NCI-H2029 treated with DMSO at 0.1 percent for 48 hours (cell line): ENCODE measurements at regions not wholly inside any gene's neighbourhood (a gene's known extent, or its start where the extent isn't known, plus 50 kb on each side); places are given as distances from the start of the nearest gene placed in this dataset.
"Not testable (repeated sequence)": the region's sequence is repeated elsewhere in the genome, so short reads cannot be mapped to it uniquely, and the experiment has no call there.

Experiments used
- DNase-seq: peaks from one replicate; lab custom pipeline; 2025; lab: John Stamatoyannopoulos, UW

DNA sequence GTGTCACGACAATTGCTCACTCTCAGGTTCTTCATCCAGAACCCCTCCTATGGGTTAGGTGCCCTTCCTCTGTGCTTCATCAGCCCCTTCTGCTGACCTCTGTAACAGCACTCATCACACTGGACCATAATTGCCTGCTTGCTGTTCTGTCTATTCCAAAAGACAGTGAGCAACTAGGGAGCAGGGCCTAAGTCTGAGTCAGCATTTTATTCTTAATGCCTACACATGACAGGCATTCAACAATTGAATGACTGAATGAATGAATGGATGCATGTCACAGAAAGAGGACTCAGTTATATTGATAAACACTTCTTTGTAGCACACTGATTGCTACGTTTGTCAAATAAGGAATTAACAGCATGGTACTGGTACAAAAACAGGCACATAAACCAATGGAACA lies 317.0 kb downstream of the ZIC3 start:
- no peak for DNase-seq

DNA sequence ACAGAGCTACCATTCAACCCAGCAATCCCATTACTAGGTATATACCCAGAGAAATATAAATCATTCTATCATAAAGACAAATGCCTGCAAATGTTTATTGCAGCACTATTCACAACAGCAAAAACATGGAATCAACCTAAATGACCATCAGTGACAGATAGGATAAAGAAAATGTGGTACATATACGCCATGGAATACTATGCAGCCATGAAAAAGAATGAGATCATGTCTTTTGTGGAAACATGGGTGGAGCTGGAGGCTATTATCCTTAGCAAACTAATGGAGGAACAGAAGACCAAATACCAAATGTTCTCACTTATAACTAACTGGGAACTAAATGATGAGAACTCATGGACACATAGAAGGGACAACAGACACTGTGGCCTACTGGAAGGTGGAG lies 318.9 kb downstream of the ZIC3 start:
- not testable (repeated sequence) for DNase-seq

DNA sequence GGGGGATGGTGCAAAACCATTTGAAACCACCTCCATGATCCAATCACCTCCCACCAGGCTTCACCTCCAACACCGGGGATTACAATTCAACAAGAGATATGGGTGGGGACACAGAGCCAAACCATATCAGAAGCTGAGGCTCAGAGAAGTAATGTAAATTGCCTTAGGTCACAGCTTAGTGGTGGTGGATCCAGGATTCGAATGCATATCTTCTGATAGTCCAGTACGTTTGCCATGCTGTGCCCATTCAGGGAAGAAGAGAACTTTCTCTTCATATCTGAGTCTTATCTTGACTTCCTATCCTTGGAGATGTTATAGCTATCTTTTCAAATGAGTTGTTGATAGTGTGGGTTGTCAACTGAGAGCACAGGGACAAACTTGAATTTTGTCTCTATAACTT lies 325.5 kb downstream of the ZIC3 start:
- no peak for DNase-seq

DNA sequence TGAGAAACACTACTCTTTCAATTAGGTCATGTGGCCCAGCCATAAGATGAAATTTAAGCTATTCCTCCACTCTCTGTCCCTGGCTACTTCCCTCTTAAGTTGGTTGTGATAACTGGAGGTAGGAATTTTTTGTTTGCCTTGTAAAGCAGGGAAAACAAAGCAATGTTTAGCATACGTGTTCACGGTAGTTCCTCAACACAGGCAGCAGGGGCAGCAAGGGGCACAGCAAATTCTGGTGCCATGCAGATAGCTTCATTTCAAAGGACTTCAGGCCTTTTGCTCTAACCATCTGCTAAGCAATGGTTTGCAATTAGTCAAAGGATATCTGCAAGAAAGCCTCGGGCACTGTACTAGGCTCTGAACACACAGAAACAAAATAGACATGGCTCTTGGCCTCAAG lies 330.2 kb downstream of the ZIC3 start:
- DNase-seq, result no peak

DNA sequence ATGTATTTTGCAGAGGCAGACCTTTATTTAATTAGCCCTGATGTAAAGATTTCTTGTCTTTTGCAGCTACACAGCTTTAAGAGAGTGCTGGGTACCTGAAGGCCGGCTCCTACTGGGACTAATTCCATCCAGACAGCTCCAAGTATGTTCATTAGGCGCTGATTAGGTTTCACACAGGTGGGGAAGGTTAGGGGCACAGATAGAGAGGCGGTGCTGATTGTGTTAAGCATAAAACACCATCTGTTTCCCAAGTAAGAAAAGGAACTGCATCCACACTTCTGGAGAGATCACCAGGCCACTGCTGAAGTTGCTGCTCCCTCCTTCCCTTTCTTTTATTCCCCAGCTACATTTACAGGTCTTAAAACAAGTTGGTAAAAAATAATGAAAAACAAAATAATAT lies 349.5 kb downstream of the ZIC3 start:
- no peak for DNase-seq

DNA sequence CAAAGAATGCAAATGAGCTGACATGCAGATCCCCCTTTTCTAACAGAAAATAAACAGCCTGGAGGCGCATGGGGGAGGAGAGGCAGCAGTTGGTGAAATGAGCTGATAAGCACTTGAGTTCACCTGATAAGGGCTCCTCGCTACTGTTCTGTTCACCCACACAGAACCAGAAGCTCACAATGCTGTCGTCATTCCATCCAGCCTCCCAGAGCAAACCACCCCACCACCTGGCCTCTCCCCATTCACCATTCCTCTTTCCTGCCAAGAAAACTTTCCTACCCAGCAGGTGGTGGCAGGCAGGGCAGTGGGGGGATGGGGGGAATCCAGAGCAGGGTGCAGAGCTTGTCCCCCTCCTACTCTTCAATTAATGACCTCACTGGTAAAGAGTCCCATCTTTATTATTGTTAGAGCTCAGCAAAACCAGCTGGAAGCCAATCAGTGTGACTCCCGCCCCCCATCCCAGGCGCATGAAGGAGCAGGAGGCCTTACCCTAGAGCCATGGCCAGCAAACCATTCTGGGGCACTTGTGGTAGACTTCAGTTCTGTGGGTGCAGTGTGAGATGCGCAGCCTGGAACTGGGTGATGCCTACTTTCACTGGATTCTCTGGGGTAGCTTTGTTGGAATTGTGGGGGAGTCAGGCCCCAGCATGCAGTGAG lies 350.3 kb downstream of the ZIC3 start:
- peak; percentile 25 for DNase-seq

DNA sequence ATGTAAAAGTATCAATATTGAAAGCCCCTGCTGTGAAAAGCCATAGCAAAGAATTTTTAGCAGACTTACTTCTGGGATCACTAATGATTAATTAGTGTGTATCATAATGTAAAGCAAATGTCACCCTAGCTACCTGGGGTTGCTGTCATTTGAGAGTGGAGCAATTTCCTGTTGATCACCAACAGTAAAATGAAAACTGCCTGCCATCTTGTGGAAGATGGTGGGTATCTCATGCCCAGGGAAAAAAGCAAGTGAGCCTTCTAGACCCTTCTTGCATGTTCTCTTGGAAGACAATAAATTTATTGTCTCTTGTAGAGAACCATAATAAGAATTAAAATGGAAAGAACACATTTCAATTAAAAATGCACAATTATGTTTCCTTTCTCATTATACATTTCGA lies 360.2 kb downstream of the ZIC3 start:
- peak; percentile 17 for DNase-seq

DNA sequence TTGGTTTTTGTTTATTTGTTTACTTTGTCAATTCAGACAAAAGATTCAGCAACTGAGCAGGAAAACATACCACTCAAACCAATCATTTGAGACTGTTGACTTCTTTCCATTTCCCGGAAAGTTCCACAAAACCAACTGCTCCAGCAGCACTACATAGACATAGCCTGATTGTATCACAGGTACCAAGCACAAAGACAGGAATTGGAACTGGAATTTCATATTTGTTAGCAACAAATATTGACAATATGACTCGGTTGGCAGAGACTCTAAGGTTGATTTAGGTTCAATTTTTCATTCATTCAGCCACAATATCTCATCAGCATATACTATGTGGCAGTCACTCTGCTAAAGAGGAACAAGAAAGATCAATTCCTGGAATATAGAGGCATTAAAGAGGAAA lies 364.0 kb downstream of the ZIC3 start:
- no peak for DNase-seq

DNA sequence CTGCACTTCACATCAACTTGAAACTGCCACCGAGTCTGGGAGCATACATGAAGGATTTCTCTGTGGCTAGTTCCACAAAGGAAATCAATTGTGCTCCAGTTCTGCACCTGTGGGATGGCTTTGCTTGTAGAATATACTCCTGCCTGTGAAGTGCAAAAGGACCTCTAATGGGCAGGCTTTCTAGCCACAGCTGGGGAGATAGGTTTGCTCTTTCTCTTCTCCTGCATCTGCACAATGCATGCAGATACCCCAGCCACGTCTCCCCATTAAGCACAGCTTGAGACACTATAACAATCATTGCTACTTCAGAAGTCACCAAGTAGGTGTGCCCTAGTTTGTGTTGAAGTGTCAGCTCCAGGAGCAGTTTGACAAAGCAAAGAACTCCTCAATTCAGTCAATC lies 364.6 kb downstream of the ZIC3 start:
- DNase-seq, result peak; percentile 29

DNA sequence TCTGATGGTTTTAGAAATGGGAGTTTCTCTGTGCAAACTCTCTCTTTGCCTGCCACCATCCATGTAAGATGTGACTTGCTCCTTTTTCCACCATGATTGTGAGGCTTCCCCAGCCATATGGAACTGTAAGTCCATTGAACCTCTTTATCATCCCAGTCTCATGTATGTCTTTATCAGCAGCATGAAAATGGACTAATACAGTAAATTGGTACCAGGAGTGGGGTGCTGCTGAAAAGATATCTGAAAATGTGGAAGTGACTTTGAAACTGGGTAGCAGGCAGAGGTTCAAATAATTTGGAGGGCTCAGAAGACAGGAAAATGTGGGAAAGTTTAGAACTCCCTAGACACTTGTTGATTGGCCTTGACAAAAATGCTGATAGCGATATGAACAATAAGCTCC lies 368.3 kb downstream of the ZIC3 start:
- not testable (repeated sequence) for DNase-seq

DNA sequence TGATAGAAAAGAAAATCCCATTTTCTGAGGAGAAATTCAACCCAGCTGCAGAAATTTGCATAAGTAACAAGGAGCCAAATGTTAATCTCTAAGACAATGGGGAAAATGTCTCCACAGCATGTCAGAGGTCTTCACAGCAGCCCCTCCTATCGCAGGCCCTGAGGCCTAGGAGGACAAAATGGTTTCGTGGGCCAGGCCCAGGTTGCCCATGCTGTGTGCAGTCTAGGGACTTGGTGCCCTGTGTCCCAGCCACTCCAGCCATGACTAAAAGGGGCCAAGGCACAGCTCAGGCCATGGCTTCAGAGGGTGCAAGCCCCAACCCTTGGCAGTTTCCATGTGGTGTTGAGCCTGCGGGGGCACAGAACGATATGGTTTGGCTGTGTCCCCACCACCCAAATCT lies 369.0 kb downstream of the ZIC3 start:
- DNase-seq, result not testable (repeated sequence)

DNA sequence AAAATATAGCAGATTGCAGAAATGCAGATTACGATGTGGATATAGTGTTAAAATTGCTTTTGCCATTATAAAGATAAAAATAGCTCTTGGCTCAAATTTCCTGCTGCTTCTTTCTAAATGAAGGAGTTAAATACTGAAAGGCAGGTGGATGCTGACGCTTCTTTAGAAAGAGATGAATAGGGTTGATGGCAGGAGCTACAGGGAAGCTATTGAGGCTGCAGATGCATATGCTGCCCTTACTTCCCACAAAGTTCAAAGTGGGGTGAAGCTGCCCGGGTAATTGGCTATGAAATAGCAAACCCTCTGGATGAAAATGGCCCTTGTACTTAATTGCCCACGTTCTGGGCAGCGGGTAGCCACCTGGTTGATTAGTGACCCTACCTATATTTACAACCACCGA lies 379.5 kb downstream of the ZIC3 start:
- no peak for DNase-seq

DNA sequence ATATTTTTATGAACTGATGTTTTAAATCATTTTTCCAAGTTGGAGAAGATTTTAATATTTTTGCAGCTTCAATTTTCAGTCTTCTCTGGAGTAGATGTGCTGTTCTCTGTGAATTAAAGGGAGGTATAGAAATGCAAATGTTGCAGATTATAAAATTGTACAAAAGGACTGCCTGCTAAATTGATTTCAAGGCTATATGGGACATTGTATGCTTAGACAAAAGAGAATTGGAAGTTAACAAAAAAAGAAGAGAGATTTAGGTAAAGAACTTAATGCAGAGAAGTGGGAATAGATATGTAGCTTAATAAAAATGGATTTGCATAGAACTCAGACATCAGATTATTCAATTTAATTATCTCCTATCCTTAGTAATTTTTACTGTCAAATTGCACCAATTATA lies 403.3 kb downstream of the ZIC3 start:
- no peak for DNase-seq

DNA sequence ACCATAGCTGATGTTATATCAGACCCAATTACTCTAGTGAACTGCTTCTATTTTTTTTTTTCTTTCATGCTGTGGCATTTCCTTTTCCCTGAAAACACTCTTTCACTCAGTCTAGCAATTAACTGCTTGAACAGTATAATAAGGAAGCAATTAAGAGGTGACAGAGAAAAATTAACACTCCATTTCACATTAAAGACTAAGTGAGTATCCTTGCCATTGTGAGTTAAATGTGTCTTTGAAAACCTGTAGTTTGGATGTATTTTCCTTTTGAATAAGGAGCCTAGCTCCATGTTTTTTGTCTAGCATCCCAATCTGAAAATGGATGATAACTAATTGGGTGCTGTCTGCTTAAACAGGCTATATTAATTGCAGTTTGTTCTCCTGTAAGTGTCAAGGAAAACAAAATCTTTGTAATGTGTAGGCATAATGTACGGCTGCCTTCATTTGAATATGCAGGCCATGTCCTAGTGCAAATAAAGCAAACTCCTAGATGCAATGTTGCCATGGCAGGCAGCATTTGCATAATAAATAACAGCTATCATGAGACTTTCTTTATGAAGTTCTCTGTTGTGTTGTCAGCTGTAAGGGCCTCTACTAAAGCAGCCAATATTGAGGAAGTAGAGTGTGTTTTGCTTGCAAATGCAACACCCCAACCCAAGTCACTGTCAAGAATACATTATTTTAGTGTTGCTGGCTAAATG lies 416.7 kb downstream of the ZIC3 start:
- DNase-seq, result no peak

DNA sequence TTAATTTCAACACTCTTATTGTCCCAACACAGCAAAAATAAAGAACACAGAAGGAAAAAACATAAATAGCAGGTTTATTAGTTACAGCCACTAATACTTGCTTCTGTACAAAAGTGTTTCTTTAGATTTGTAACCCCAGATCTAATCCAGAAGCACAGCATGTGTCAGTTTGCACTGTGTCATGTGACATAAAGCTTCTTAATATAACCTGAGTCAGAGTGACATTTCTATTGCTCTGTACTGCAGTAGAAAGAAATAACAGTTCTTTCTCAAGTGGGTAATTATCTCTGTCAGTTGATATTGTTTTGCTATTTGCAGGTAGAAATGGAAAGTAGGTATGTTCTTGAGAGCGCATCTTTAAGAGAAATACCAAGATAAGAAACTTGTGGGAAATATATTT lies 422.5 kb downstream of the ZIC3 start:
- no peak for DNase-seq

DNA sequence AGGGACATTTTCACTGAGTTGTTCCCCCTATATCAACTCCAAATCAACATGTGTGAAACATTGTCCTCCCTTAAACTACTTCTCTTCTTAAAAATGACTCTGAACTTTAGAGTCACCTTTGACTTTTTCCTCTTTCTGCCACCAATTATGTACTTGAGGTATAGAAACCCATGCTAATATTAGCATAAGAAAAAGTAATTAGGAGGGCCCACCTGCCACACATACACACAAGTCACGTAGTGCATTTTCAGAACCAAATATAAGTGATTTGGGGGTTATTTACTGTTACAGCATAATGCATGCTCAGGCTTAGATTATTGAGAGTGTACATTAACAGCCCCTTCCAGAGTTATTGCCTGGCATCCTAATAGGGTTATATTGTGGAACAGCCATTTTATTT lies 432.7 kb downstream of the ZIC3 start:
- DNase-seq, result no peak

DNA sequence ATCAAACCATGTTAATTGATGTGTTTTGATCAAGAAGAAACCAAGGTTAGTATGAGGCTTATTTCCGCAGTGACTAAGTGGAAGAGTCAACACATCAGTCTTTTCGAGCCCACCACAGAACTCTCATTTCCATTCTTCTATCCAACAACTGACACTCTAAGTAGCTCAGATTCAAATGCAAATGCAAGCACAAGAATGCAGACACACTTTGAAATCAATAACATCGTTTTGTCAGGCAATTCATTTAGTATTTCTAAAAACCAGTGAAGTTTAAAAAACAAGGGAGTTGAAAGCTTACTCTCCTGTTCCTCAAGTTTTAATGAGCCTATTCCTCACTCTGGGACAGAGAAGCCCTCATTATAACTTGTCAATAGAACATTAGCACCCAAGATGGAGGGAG lies 433.1 kb downstream of the ZIC3 start:
- DNase-seq, result no peak

DNA sequence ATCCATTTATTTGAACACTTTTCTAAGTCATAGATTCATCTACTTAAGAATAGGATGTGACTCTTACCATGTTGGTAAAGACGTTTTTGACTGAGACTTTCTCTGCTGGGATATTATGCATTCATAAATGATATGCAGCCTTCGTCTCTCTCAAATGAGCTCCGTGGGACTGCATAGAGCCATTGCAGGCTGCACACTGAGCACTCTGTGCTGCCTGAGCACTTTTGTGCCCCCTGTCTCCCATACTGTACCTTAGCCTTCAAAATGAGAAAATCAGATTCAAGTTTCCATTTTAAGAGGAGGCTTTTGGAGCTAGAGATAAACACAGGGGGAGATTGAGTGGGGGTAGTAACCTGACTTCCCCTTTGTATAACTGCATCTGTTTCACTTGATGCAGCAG lies 433.6 kb downstream of the ZIC3 start:
- no peak for DNase-seq

DNA sequence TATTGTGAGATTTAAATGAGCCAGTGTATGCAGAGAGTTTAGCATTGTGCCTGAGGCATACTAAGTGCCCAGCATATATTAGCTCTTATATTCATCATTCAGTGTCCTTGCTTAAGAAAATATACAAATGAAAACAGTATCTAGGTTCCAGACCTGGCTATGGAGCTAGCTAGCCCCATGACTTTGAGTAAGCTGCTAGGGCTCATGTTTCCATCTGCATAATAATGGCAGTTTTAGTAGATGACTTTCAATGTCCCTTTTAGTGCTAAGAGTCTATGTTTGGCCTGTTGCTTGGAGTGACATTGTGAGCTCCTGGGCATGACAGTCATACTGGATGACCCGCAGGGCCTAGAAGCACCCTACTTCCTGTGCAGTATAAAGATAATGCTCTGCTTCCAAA lies 435.3 kb downstream of the ZIC3 start:
- no peak for DNase-seq

DNA sequence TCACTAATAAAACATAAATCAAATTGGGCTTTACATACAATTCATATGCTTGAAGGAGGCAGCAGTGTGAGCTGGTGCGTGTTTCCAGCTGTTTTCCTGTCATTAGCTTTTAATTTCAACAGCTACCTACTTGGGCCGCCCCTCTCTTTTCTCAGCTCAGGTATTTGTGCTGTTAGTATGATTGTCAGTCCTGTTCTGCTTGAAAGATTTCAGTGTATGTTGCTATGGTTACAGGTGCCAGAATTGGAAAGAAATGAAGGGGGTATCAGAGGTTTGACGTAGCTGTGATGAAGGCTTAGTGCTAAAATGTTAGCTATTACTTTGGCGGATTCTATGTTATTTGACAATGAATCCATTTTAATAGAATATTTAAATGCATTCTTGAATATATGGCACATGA lies 440.3 kb downstream of the ZIC3 start:
- DNase-seq, result no peak

DNA sequence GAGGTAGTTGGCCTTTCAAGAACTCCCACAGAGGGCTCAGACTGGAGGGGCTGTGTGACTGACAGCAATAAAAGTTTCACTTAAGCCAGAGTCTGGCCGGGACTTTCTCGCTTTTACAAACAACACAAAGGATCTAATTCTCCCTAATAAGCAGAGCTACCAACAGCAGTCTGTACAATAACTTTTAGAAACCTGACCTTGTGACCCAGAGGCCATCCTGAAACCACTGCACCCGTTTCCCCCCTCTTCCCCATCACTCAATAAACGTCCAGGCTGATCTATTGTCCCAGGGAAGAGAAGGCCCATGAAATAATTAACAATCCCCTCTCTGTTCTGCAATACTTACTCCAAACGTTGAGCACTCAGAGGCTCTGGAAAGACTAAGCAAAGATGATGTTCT lies 442.4 kb downstream of the ZIC3 start:
- no peak for DNase-seq

DNA sequence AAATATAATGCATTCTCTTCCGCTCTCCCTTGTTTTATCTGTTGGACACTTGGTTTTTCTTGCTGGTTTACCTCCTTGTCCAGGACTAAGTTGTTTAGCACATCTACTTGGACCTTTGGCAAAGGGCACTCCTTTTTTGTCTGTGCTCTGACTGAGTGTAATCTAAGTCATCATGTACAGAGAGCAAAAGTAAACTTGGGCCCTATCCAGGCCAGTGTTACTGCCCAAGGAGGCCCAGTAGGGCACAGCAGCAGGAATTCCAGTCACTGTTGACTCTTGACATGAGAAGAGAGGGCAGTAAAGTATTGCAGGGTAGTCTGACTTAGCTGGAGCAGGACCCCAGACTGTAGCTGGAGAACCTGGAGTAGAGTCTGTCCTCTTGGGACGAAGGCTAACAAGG lies 445.5 kb downstream of the ZIC3 start:
- no peak for DNase-seq

DNA sequence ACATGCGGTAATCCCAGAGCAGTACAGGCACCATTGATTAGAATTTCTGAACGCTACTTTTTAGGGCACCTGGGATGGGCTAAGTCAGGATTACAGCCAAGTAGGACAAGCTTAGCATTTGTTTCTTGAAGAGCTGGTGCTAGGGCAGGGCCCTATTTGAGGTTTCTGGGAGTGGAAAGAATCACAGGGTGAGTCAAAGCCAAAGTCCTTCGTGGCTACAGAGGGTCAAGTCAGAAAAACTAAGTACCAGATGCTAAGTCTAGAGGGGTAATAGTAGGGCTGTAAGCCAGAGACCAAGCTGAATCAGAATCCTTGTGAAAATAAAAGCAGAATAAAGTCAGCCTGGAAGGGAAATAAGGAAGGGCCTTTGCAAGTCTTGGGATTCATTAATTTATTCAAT lies 448.6 kb downstream of the ZIC3 start:
- DNase-seq, result no peak

DNA sequence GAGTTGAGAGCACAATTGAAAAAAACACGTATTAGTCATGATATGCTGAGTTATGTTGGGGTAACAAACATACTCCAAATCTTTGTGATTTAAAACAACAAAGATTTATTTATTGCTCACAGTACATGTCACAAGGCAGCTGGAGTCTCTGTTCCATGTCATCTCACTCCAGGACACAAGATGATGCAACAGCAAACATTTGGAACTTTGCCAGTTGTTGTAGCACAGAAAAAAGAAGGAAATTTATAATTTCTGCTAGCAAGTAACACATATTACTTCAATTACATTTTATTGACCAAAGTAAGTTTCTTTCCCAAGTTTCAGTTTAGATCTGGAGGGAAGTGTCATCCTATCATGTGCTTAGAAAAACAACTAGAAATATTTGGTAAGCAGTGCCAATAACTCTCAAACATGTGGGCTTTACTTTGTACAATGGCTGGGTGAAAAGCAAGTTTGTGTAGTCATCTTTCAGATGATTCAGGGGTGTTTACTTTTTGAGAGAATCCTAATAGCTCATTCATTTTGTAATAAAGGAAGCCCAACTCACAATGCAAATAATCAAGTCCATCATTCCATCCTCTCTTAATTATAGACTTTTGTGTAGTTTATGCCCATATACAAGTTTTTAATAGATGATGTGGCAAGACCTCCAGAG lies 452.3 kb downstream of the ZIC3 start:
- DNase-seq, result no peak
